Left renal pelvis (tissue), 4 donors: ENCODE measurements at regions not wholly inside any gene's neighbourhood (a gene's known extent, or its start where the extent isn't known, plus 50 kb on each side); places are given as distances from the start of the nearest gene placed in this dataset.

Experiments
- DNase-seq, 4 donors: peaks; one replicate each; pipeline ENCODE4 v3.0.0-alpha.2; 2013; ENCODE audit warnings: low read depth in 4 of 4, low spot score in 3 of 4

DNA sequence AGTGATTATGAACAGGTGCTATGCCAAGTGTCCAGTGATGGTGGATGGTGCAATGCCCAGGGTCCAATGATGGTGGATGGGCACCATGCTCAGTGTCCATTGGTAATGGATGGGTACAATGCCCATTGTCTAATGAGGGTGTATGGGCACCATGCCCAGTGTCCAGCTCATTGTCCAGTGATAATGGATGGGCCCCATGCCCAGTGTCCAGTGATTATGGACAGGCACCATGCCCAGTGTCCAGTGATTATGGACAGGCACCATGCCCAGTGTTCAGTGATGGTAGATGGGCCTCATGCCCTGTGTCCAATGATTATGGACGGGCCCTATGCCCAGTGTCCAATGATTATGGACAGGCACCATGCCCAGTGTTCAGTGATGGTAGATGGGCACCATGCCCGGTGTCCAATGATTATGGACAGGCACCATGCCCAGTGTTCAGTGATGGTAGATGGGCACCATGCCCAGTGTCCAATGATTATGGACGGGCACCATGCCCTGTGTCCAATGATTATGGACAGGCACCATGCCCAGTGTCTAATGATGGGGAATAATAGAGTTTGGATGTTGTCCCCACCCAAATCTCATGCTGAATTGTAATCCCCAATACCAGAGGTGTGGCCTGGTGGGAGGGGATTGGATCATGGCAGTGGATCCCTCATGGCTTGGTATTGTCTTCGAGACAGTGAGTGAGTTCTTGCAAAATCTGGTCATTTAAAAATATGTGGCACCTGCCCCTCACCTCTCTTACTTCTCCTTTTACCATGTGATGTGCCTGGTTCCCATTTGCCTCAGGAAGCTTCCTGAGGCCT, 87.8 kb downstream of the ANKRD10 start:
- no peak for DNase-seq
